ENCODE measurements at regions not wholly inside any gene's neighbourhood (a gene's known extent, or its start where the extent isn't known, plus 50 kb on each side); places are given as distances from the start of the nearest gene placed in this dataset.

- TF ChIP-seq ZFP30 (CRISPR knock-in tag; IDR thresholded peaks at IDR 0.05) (no peak), CREB5 (CRISPR knock-in tag; IDR thresholded peaks at IDR 0.05; ENCODE audit: low read depth) (no peak), CSRNP3 (CRISPR knock-in tag; IDR thresholded peaks at IDR 0.05) (no peak), ESRRG (CRISPR knock-in tag; IDR thresholded peaks at IDR 0.05) (no peak), ZNF8 (CRISPR knock-in tag; IDR thresholded peaks at IDR 0.05) (no peak), POU6F1 (CRISPR knock-in tag; IDR thresholded peaks at IDR 0.05; ENCODE audit: borderline replicate concordance, low read depth) (no peak), TOX (CRISPR knock-in tag; IDR thresholded peaks at IDR 0.05; ENCODE audit: borderline replicate concordance) (no peak), TCF4 (CRISPR knock-in tag; IDR thresholded peaks at IDR 0.05; ENCODE audit: borderline replicate concordance) (no peak), ZFP3 (CRISPR knock-in tag; IDR thresholded peaks at IDR 0.05) (no peak), PPARA (CRISPR knock-in tag; IDR thresholded peaks at IDR 0.05; ENCODE audit: borderline replicate concordance) (no peak), RARB (CRISPR knock-in tag; IDR thresholded peaks at IDR 0.05) (no peak), BACH2 (CRISPR knock-in tag; IDR thresholded peaks at IDR 0.05; ENCODE audit: borderline replicate concordance) (no peak)
- TF ChIP-seq, protein P1, sequence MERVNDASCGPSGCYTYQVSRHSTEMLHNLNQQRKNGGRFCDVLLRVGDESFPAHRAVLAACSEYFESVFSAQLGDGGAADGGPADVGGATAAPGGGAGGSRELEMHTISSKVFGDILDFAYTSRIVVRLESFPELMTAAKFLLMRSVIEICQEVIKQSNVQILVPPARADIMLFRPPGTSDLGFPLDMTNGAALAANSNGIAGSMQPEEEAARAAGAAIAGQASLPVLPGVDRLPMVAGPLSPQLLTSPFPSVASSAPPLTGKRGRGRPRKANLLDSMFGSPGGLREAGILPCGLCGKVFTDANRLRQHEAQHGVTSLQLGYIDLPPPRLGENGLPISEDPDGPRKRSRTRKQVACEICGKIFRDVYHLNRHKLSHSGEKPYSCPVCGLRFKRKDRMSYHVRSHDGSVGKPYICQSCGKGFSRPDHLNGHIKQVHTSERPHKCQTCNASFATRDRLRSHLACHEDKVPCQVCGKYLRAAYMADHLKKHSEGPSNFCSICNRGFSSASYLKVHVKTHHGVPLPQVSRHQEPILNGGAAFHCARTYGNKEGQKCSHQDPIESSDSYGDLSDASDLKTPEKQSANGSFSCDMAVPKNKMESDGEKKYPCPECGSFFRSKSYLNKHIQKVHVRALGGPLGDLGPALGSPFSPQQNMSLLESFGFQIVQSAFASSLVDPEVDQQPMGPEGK (CRISPR knock-in tag; IDR thresholded peaks at IDR 0.05; ENCODE audit: borderline replicate concordance): no peak
- TF ChIP-seq, protein P2, sequence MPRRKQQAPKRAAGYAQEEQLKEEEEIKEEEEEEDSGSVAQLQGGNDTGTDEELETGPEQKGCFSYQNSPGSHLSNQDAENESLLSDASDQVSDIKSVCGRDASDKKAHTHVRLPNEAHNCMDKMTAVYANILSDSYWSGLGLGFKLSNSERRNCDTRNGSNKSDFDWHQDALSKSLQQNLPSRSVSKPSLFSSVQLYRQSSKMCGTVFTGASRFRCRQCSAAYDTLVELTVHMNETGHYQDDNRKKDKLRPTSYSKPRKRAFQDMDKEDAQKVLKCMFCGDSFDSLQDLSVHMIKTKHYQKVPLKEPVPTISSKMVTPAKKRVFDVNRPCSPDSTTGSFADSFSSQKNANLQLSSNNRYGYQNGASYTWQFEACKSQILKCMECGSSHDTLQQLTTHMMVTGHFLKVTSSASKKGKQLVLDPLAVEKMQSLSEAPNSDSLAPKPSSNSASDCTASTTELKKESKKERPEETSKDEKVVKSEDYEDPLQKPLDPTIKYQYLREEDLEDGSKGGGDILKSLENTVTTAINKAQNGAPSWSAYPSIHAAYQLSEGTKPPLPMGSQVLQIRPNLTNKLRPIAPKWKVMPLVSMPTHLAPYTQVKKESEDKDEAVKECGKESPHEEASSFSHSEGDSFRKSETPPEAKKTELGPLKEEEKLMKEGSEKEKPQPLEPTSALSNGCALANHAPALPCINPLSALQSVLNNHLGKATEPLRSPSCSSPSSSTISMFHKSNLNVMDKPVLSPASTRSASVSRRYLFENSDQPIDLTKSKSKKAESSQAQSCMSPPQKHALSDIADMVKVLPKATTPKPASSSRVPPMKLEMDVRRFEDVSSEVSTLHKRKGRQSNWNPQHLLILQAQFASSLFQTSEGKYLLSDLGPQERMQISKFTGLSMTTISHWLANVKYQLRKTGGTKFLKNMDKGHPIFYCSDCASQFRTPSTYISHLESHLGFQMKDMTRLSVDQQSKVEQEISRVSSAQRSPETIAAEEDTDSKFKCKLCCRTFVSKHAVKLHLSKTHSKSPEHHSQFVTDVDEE (CRISPR knock-in tag; IDR thresholded peaks at IDR 0.05): no peak
These were observed 550.1 kb upstream of the ZNF462 start for GRCh38 chr9:106312906-106313305.
